CD4-positive, alpha-beta T cell treated with Interleukin-4 for 4 hours (primary cell): ENCODE measurements at regions not wholly inside any gene's neighbourhood (a gene's known extent, or its start where the extent isn't known, plus 50 kb on each side); places are given as distances from the start of the nearest gene placed in this dataset.
"Not testable (repeated sequence)": the region's sequence is repeated elsewhere in the genome, so short reads cannot be mapped to it uniquely, and the experiment has no call there.

Experiments used
- DNase-seq: peaks from one replicate; pipeline ENCODE4 v3.0.0-alpha.2; 2020

DNA sequence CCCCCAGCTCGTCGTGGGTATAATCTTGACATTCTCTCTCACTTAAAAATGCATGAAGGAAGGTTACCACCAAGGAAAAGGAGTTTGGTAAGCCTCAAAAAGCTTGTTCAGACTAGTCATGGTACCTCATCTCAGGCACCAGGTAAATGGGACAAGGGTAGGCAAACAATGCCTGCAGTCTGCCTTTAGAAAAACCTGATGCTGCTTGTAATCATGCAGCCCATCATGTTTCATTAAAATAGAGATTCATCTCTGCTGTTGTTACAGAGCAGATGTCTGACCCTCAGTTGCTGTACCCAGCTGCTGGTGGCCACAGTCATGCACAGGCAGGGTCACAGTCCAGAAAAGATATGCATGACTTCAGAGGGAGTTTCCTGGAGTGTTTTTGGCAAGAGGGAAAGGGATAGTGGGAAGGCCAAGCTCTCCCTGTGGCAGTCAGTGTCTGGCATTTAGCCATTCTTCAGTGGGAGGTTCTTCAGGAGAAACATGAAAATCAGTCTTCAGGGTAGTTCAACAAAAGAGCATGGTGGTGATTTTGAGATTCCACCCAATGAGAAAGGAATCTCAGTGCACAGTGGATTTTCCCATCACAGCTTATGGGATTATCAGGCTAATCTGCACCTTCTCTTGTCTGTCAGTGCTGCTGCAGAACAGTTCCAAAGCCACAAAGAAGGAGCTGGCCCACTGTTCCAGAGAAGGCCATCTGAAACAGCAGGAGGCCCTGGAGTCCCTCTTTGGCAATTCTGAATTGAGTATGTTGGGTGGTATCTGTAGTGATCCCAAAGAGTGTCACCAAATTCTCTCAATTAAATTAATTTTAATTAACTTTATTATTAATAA, 202.7 kb upstream of the FRMD6 start:
- no peak for DNase-seq

DNA sequence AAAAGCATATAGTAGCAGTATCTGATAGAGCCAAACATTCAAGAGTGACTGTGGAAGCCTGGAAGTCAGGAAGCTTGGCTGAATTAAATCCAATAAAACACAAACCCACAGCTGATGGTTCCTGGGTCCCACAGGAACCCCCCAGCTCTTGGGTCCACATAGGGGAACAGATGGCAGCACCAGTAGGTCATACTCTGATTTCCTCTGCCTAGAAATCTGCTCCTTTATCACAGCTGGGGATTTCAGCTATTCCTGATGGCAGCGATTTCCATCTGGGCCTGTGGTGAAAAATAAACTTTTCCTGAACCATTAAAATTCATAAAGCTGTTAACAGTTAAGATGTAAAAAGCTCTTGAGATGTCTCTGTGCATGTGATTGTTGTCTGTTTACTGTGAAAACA, 202.0 kb upstream of the FRMD6 start:
- DNase-seq, result no peak

DNA sequence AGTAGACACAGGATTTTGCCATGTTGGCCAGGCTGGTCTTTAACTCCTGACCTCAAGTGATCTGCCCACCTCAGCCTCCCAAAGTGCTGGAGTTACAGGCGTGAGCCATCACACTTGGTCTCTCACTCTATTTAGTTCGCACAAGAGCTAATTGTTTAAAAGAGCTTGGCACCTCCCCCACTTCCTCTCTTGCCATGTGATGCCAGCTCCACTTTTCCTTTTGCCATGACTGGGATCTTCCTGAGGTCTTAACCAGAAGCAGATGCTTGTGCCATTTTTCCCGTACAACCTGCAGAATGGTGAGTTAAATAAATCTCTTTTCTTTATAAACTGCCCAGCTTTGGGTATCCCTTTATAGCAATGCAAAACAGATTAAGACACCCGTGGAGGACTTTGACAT, 200.1 kb upstream of the FRMD6 start:
- DNase-seq, result no peak

DNA sequence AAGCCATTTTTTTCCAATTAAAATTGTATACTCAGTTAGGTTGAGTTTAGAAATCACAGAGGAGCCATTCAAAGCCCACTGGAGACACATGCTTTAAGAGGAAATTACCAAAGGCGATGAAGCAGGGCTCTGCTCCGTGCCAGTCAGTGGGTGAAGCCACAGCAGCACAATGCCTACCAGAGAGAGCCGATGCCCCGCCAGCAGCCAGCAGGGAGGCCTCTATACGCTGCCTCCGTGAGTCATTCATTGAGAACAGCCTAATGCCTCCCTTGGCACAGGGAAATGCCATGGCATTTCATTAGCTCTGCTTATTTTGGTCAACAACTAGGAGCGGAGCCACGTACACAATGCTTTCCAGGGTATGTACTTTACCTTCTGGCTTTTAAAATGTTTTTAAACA, 197.8 kb upstream of the FRMD6 start:
- DNase-seq, result no peak

DNA sequence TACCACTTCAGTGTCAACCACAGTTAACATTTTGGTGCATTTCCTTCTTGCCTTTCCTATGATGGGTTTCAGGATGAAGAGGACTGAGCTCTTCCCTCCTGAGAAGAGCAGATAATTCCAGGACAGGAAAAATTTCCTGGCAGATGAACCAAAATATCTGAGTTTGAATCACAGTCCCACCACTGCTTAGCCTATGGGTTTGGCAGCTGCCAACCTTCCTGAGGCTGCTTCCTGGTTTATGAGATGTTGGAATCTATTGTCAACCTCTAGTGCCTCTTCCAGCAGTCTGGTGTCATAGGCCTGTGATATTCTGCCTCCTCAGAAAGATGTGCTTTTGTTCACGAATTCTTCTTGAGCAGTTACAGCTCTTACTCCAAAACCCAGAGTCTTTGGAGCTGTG, 197.4 kb upstream of the FRMD6 start:
- DNase-seq, result no peak

DNA sequence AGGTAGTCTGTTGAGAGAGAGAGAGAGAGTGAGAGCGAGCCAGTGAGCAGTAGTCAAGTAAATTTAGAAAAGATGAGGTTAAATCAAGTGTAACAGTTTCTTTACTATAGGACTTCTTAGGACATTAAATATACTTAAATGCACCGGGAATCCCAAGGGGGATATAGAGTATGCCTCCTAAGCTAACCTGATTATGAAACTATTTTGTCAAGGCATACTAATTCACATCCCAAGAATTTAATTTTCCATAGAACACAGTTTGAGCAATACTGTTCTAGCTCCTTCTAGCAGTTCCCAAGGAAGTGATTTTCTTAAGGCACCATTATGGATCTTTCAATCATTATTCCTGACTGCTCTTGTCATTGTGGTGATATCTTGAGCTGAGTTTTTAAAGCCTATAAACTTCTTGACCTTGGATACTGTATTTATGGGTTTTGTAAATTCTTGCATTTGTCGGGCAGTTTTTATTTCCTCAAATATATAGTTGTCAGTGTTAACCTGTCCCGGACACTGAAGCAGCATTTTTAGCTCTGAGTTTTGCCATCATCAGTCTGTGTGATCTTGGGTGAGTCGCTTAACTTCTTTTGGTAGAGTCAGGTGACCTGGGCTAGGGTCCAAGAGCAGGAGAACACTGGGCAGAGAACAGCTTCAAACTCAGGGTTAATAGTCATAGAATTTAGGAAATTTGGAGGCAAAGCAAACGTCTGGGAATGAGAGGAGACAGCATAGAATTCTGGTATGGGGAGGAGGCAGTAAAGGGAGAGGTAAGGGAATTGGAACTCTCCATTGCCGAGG, 196.5 kb upstream of the FRMD6 start:
- no peak for DNase-seq

DNA sequence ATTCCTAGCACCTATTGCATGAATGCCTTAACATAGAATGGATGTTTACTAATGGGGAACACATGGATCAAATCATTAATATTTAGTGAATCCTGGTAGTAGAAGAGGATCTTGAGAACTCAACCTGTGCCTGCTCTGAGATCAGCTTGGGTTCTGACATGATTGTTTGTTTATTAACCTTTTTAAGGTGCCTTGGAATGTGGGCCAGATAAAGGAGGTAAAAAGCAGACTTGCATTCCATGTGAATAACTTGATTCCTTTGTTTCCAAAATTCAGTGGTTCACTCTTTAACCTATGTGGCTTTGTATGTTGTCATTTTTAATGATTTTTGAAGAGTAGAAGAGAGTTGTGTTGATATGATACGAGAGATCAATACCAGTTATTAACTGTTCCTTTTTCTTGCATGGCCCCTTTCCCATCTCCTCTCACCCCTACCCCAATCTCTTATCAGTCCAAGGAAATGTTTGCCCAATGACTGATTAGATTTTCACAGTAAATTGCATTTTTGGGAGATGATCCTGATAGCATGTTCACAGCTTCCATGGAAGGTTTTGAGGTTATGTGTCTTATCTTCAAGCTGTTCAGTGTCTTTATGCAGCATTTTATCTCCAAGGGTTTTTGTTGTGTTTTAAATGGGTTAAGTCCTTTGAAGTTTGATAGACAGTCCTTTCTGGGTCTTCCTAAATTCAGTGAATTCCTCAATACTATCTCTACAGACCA, 193.7 kb upstream of the FRMD6 start:
- DNase-seq, result no peak

DNA sequence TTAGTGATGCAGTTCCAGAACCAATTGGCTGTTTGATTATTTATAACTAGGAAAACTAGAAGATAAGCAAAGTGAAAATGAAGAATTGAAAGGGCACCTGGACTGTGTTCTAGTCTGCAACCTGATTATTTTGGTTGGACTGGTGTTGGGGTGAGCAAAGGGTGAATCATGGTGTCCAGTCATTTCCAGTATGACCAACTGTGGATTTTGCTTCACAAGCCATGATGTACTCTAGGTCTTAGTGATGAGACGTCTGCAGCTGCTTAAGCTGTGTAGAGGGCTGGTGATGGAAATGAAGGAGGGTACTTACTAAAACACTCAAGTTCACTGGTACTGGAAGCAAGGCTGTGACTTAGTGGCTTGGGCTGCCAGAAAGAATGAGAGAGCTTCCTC, 193.2 kb upstream of the FRMD6 start:
- DNase-seq, result no peak

DNA sequence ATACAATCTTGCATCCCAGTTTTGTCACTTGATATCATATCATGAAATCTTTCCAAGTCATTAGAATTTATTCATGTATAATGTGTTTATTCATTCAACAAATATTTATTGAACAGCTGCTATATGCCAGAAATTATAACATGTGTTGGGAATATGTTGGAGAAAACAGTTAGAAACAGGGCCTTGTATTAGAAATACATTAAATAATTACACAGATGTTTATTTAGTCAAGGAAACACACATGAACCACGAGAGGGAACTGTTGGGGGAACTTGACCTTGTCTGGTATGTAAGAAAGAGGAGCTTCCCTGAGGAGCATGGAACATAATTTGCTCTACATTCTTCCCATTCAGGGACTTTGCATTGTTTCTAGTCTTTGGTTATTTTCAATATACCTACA, 191.7 kb upstream of the FRMD6 start:
- no peak for DNase-seq

DNA sequence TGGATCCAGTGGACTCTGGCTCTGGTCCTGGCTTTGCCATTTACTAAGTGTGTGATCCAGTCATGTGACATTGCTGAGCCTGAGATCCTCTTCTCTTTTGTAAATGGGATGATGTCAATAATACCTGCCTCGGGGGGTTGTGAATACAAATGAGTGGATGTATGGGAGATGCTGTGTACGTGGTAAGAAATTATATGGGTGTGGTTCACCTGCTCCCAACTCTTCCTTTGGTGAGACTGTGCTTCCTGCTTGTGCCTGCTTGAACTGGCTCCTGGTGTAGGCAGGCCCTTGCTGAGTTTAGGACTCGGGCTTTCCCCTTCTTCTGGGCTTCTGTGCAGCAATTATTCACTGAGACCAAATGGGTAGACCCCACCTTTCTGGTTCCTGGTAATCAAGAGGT, 189.5 kb upstream of the FRMD6 start:
- DNase-seq, result no peak

DNA sequence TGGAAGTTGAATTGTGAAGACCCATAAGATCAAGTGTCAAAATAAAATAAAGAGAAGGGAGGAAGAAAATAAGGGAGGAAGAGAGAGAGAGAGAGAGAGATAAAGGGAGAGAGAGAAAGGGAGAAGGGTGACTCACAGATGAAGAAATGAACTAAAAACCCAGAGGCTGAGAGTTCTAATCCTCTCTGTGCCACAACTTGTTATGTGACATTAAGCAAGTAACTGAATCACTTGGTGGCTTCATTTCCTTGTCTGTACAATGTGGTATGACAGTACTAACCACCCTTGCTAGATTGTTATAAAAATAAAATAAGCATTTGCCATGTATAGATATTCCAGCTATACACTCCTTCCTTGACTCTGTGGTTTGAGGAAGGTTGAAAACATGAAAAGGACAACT, 189.0 kb upstream of the FRMD6 start:
- no peak for DNase-seq

DNA sequence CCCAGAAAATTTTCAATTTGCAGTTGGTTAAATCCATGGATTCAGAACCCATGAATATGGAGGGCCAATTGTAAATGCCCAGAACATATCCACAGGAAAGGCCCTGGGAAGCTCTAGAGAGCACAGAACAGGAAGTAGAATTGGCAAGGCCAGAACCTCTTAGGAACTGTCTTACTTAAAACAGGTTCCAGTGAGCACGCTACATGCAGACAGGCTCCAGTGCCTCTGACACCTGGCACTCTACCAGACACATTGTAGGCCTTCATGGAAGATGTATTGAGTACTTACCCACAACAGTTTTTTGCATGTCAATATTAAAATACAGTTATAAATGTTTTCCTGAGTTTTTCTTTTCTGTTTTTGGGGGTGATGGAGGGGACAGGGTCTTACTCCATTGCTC, 188.2 kb upstream of the FRMD6 start:
- no peak for DNase-seq

DNA sequence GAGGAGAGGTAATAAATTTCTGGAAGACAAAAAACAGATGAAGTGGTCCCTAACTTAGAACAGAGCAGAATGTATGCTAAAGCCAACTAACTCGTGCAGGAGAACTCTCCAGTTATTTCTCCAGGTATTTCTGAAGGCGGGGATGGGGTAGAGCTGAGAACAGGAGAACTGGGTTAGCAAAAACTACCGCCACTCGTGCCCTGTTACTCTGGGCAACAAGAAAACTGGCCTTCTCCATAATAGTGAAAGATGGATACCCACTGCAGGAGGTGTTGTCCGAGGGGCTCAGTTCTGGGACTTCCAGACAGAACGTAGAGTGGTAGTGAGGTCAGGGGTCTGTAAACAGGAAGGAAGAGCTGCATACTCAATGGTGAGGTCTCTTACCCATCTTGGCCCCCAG, 187.3 kb upstream of the FRMD6 start:
- DNase-seq, result no peak

DNA sequence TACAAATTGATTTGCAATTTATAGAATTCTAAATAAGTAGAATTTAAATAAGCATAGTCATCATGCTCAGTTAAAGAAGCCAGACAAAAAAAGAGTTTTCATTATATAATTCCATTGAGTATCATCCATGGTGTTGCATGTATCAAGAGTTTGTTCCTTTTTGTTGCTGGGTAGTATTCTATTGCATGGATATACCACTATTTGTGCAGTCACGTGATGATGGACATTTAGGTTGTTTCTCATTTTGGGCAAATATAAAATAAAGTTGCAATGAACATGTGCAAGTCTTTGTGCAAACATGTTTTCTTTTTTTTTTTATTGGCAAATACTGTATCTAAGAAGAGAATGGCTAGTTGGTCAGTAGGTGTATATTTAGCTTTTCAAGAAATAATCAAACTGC, 186.2 kb upstream of the FRMD6 start:
- no peak for DNase-seq

DNA sequence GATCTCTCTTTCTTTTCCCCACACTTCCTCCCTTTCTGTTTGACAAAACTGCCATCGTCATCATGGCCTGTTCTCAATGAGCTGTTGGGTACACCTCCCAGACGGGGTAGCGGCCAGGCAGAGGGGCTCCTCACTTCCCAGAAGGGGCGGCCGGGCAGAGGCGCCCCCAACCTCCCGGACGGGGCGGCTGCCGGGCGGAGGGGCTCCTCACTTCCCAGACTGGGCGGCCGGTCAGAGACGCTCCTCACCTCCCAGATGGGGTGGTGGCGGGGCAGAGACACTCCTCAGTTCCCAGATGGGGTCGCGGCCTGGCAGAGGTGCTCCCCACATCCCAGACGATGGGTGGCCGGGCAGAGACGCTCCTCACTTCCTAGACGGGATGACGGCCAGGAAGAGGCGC, 184.3 kb upstream of the FRMD6 start:
- not testable (repeated sequence) for DNase-seq

DNA sequence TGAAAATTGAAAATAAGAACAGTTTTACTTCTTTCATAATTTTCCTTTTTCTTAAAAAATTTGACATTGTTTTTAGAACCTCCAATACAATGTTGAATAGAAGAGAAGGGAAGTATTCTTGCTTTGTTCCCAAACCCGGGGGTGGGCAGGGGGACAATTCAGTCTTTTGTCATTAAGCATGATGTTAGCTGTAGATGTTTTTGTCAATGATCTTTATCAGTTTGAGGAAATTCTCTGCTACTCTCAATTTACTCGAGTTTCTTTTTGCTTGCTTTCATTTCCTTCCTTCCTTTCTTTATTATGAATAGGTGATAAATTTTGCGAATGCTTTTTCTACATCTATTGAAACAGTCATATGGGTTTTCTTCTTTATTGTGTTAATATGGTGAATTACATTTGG, 183.2 kb upstream of the FRMD6 start:
- DNase-seq, result no peak

DNA sequence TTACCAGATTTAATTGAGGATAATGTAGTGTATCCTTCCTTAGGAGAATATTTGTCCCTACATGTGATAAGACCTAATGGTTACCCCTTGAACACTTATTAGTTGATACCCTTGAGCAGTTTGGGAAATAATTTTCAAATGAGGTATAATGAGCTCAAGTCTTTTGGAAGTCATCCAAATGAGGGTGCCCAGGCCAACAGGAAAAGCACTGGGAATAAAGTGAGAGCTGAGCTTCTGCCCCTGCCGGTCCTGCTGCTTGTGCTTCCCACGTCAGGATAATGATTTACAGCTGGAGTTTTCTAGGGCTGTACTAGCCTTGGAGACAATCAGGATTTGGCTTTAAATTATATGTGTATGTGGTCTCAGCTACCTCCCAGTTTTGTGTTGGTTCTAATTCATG, 178.8 kb upstream of the FRMD6 start:
- DNase-seq, result no peak

DNA sequence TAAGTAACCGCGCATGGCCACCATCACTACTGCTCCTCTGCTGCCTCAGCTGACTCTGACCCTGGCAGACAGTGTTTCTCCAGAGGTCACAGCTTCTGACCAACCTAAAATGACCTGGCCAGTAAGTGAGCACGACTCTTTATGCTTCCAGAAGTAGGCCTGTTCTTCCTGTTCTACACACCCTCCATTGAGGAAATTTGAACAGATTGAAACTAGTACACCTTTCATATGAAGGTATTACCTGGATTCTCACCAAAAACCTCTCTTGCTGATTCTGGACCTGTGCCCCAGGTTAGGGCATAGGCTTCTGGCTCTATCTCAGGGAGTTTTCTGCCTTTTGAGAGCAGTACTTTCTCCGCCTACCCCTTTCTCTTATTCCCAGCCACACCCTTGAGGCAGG, 178.4 kb upstream of the FRMD6 start:
- DNase-seq, result no peak

DNA sequence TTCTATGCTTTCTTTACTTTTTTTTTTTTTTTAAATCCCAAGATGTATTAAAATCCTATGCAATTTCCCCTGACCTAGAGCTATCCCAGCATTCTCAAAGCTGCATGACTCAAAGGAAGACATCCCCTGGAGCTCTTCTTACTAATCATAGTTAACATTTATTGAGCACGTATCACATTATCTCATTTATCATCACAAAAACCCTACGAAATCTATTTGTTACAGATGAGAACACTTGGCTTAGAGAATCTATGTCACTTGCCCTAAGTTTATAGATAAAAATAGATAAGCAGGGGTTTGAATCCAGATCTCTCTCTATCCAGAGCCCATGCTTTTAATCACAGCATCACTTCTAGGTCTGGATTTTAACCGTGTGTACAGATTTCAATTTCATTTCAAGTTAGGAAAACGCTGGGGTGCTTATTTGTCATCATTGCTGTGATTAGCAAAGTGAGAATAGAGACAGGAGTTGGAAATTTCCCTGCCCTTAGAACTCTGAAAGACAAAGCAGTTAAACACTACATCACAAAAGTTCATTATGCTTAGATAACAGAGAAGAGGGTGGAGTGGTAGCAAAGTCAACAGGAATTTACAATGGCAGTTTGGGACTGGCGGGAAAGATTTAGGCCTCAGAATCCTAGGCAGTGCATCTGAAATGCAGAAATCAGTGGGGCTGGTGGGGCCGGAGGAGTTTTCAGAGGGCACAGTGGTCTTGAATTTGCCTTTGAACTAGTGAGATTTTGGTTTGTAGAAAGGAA, 177.7 kb upstream of the FRMD6 start:
- DNase-seq, result no peak

DNA sequence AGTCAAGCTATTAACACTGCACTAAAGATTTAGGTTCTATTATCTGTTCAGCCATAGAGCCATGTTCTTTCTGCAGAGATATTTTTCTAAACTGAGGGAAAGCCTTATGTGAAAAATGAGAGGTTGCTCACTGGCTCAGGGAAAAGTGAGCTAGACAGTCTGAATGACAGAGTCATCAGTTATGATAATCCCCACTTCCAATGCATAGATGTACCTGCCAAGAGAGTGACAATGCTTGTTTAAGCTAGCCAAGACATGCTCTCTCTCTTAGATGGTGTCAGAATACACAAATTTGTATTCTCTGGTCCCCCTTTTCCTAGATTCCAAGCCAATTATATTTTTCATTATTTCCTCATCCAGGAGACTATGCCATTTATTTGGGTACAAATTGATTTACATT, 176.9 kb upstream of the FRMD6 start:
- no peak for DNase-seq

DNA sequence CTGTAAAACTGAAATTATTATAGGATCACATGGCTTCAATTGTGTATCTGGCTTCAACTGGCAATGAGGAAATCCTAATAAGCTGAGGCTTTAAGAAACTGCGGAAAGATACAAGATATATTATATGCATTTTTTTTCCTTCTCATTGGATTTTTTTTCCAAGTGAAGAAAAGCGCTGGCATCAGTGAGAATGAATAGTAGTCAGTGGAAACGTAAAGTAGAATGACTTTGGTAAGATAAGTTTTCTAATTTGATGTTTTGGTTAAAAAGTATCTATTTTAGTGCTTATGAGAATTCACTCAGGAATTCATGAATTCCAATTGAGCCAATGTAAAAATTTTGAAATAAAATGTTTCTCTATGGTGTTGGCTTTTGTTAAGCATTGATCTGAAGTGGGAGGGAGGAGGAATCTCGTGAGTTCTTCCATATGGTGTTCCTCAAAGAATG, 173.5 kb upstream of the FRMD6 start:
- DNase-seq, result no peak

DNA sequence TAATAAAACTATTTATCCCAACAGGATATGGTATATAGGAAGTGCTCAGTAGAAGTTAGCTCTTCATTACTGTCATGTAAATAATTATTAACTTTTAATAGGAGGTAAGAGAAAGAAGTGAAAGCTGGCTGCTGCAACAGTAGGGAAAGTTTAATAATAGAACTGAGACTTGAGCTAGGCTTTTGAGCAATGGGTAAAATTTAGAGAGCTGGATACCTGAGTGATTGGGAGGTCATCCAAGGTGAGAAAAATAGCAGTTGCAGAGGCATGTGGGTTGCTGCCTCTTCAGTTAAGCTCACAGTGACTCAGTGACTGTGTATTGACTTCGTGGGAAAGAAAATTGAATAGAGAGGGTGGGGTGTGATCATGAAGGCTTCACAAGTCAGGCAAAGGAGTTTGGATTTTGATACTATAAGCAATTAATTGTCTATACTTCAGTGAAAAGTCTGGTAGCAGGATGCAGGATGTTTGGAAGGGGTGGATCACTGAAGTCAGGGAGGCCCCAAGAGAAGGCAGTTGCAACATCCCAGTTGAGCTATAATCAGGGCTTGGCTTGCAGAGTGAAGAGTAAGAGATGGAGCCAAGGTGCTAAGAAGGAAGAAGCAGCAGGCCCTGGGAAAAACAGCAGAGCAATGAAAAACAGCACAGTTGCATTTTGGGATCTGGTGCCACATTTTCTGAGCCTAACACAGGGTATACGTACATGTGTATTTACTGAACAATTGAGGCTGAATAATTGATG, 172.0 kb upstream of the FRMD6 start:
- DNase-seq, result no peak
